IMR-90 (cell line): ENCODE measurements at regions not wholly inside any gene's neighbourhood (a gene's known extent, or its start where the extent isn't known, plus 50 kb on each side); places are given as distances from the start of the nearest gene placed in this dataset.
A peak's percentile ranks its signal among the peaks of the same experiment; 100 is the strongest.

Source experiments
- ATAC-seq: fragments of 200-7000 bp; cut with Tn5 transposase; 2 replicates; pipeline ENCODE4 v1.9.1; 2020; ENCODE audit warnings: low read depth, mild to moderate bottlenecking, moderate library complexity
- BruUV-seq: library from RNA; stranded (reverse); fragments of 400-500 nt; replicated peaks from 2 replicates; lab custom pipeline; 2021; lab: Mats Ljungman, UMichigan
- CTCF ChIA-PET: fragments of 300-600 bp; formaldehyde crosslinking; extraction: SDS; loops from one replicate; lab custom pipeline; 2021; ENCODE audit warnings: antibody characterized with exemption; lab: Yijun Ruan, JAX
- POLR2A ChIA-PET: fragments of 300-600 bp; sonication (Branson Sonifier 250); formaldehyde crosslinking; loops from one replicate; lab custom pipeline; 2022; ENCODE audit warnings: antibody characterized with exemption; ENCODE audit not compliant: unreplicated experiment; lab: Charles Lee
- DNase-seq: peaks from one replicate; pipeline ENCODE4 v3.0.0; 2013
- H2AFZ ChIP-seq: replicated peaks from 2 replicates; pipeline ENCODE3; 2013; ENCODE audit warnings: low read length, mild to moderate bottlenecking; ENCODE audit not compliant: poor library complexity
- H2AK5ac ChIP-seq: 2 replicates; pipeline ENCODE4 v1.6.1; 2013; ENCODE audit warnings: low read depth, low read length, inconsistent platforms
- H2AK9ac ChIP-seq: replicated peaks from 2 replicates; pipeline ENCODE3; 2013; ENCODE audit warnings: mild to moderate bottlenecking, low read depth, low read length, moderate library complexity; ENCODE audit not compliant: poor library complexity
- H2BK120ac ChIP-seq: 2 replicates; pipeline ENCODE4 v1.6.1; 2013; ENCODE audit warnings: low read depth, low read length, inconsistent platforms
- H2BK15ac ChIP-seq: 3 replicates; pipeline ENCODE4 v1.6.1; 2013; ENCODE audit warnings: low read depth, low read length, inconsistent platforms
- H2BK20ac ChIP-seq: 2 replicates; pipeline ENCODE4 v1.6.1; 2013; ENCODE audit warnings: low read depth, mild to moderate bottlenecking, inconsistent platforms, low read length, moderate library complexity
- H2BK5ac ChIP-seq: 2 replicates; pipeline ENCODE4 v1.6.1; 2013; ENCODE audit warnings: mild to moderate bottlenecking, low read depth, low read length, inconsistent platforms; ENCODE audit not compliant: poor library complexity, severe bottlenecking
- H3K14ac ChIP-seq: replicated peaks from 2 replicates; pipeline ENCODE4 v1.6.1; 2013; ENCODE audit warnings: low read depth, low read length, inconsistent platforms
- H3K18ac ChIP-seq: 2 replicates; pipeline ENCODE4 v1.6.1; 2013; ENCODE audit warnings: low read depth, low read length, control low read depth
- H3K23ac ChIP-seq: 2 replicates; pipeline ENCODE4 v1.6.1; 2013; ENCODE audit warnings: low read depth, low read length, inconsistent platforms
- H3K27ac ChIP-seq: 2 replicates; pipeline ENCODE4 v1.5.1; 2013; ENCODE audit warnings: mild to moderate bottlenecking, control low read depth, low read length; ENCODE audit not compliant: insufficient read depth
- H3K27me3 ChIP-seq: 2 replicates; pipeline ENCODE4 v1.6.1; 2013; ENCODE audit warnings: low read length; ENCODE audit not compliant: control insufficient read depth, insufficient read depth
- H3K36me3 ChIP-seq: 2 replicates; pipeline ENCODE4 v1.6.1; 2013; ENCODE audit warnings: low read length, mixed read lengths; ENCODE audit not compliant: control insufficient read depth, insufficient read depth
- H3K4ac ChIP-seq: 2 replicates; pipeline ENCODE4 v1.6.1; 2013; ENCODE audit warnings: low read depth, low read length, inconsistent platforms
- H3K4me1 ChIP-seq: 2 replicates; pipeline ENCODE4 v1.6.1; 2013; ENCODE audit warnings: low read length, mixed read lengths; ENCODE audit not compliant: control insufficient read depth, insufficient read depth
- H3K4me2 ChIP-seq: 2 replicates; pipeline ENCODE4 v1.6.1; 2013; ENCODE audit warnings: low read depth, mild to moderate bottlenecking, control low read depth, low read length, moderate library complexity
- H3K4me3 ChIP-seq: 2 replicates; pipeline ENCODE4 v1.5.1; 2013; ENCODE audit warnings: low read depth, mild to moderate bottlenecking, control low read depth, low read length, moderate library complexity; ENCODE audit not compliant: insufficient read depth
- H3K56ac ChIP-seq: 2 replicates; pipeline ENCODE4 v1.6.1; 2013; ENCODE audit warnings: low read length, inconsistent platforms; ENCODE audit not compliant: insufficient read depth; ENCODE audit errors: extremely low read depth
- H3K79me1 ChIP-seq, 2 experiments: 2 replicates each; pipeline ENCODE4 v1.6.1; 2013; ENCODE audit warnings: low read length in 2 of 2, inconsistent platforms in 1 of 2, low read depth in 1 of 2
- H3K9ac ChIP-seq: 2 replicates; pipeline ENCODE4 v1.6.1; 2013; ENCODE audit warnings: low read depth, low read length, control low read depth
- H3K9me1 ChIP-seq: 2 replicates; pipeline ENCODE4 v1.6.1; 2013; ENCODE audit warnings: low read length, inconsistent platforms; ENCODE audit not compliant: insufficient read depth
- H3K9me3 ChIP-seq: 2 replicates; pipeline ENCODE4 v1.6.1; 2013; ENCODE audit warnings: low read length; ENCODE audit not compliant: control insufficient read depth, insufficient read depth
- H4K20me1 ChIP-seq: 2 replicates; pipeline ENCODE4 v1.6.1; 2013; ENCODE audit warnings: low read length, inconsistent platforms; ENCODE audit not compliant: insufficient read depth
- H4K5ac ChIP-seq: 2 replicates; pipeline ENCODE4 v1.6.1; 2013; ENCODE audit warnings: mild to moderate bottlenecking, low read depth, low read length, control low read depth
- H4K8ac ChIP-seq, 2 experiments: 2 replicates each; pipeline ENCODE4 v1.6.1; 2013; ENCODE audit warnings: low read depth in 2 of 2, low read length in 2 of 2, control low read depth in 1 of 2, inconsistent platforms in 1 of 2
- H4K91ac ChIP-seq: 2 replicates; pipeline ENCODE4 v1.6.1; 2013; ENCODE audit warnings: low read depth, low read length, inconsistent platforms; ENCODE audit not compliant: insufficient read depth
- MAFK ChIP-seq: IDR thresholded peaks from 2 replicates; pipeline ENCODE4 v1.6.1; 2012; ENCODE audit warnings: low read depth, low read length, improper control_type of control experiment
- MXI1 ChIP-seq: IDR thresholded peaks from 2 replicates; pipeline ENCODE4 v1.6.1; 2012; ENCODE audit warnings: low read depth, mild to moderate bottlenecking, low read length, moderate library complexity, borderline replicate concordance
- dilution Hi-C: fragments of 300-500 bp; cut with HindIII; formaldehyde crosslinking; loops from one replicate; pipeline ENCODE4 v1.14.3; 2018; ENCODE audit warnings: low sequenced_read_pairs; ENCODE audit not compliant: unreplicated experiment
- in situ Hi-C: fragments of 300-500 bp; cut with MboI; formaldehyde crosslinking; loops from 3 replicates; pipeline ENCODE4 v1.14.3; 2019; ENCODE audit warnings: low sequenced_read_pairs, inconsistent platforms, mixed read lengths
- intact Hi-C: fragments of 100-400 bp; cut with micrococcal nuclease; formaldehyde crosslinking; loops from 2 replicates; pipeline ENCODE4 v1.10.0; 2022

- Histone ChIP-seq H4K20me1 (no peaks in the 10 kb centered on the region), H3K18ac (no peak overlapping the region), H4K8ac (no peak overlapping the region), H2AFZ (no peak overlapping the region), H2BK20ac (no peak overlapping the region), H3K23ac (no peak overlapping the region), H2BK15ac (no peak overlapping the region), H3K14ac (no peak overlapping the region), H3K4me1 (no peaks in the 10 kb centered on the region), H3K36me3 (no peaks in the 10 kb centered on the region), H3K27me3 (no peaks in the 10 kb centered on the region), H2BK5ac (no peak overlapping the region), H3K9me1 (no peaks in the 10 kb centered on the region), H4K5ac (no peak overlapping the region), H2BK120ac (no peak overlapping the region), H2AK5ac (no peak overlapping the region), H3K4ac (no peak overlapping the region), H2AK9ac (no peak overlapping the region), H4K91ac (no peak overlapping the region), H3K9me3 (0 out of 2 replicates have a peak, but pooled peaks cover 2% of the 10 kb centered on the region), H3K56ac (no peak overlapping the region), H3K4me2 (no peak overlapping the region), H3K79me1 (no peaks in the 10 kb centered on the region), H3K4me3 (no peak overlapping the region), H3K27ac (no peak overlapping the region), H3K9ac (no peak overlapping the region)
- no TSS peak for BruUV-seq
- ChIA-PET POLR2A (no interaction called here), CTCF (no interaction called here)
- in situ Hi-C loops = no loop called here
- intact Hi-C loops = no loop called here
- no peak for TF ChIP-seq MXI1
- peak; percentile 31; the same call in 1 of the 2 replicates for TF ChIP-seq MAFK
- dilution Hi-C loops = no loop called here
- no peak for ATAC-seq
- no peak for DNase-seq
Measured at GRCh38 chr2:56940054-56940453, 756.3 kb downstream of the CCDC85A start.
